ENCODE measurements at regions not wholly inside any gene's neighbourhood (a gene's known extent, or its start where the extent isn't known, plus 50 kb on each side); places are given as distances from the start of the nearest gene placed in this dataset.

- Histone ChIP-seq H3K4me3 (no peak overlapping the region), H3K9me3 (ENCODE audit: insufficient read depth, low read depth) (peaks cover 16% of the 10 kb centered on the region), H3K27me3 (ENCODE audit: insufficient read depth, low read depth) (no peaks in the 10 kb centered on the region), H2AFZ (no peak overlapping the region), H3K4me1 (replicated peaks; ENCODE audit: insufficient read depth) (no peaks in the 10 kb centered on the region), H3K36me3 (ENCODE audit: low read depth) (0 out of 2 replicates have a peak, but pooled peaks cover 5% of the 10 kb centered on the region), H4K20me1 (ENCODE audit: insufficient read depth) (no peaks in the 10 kb centered on the region), H3K4me2 (no peak overlapping the region), H3K27ac (no peak overlapping the region), H3K9me2 (ENCODE audit: insufficient read depth) (no peaks in the 10 kb centered on the region), H3K79me2 (ENCODE audit: low read depth) (no peaks in the 10 kb centered on the region), H3F3A (ENCODE audit: insufficient read depth, low read depth) (no peaks in the 10 kb centered on the region)
- ChIA-PET POLR2A (ENCODE audit: unreplicated experiment) (no interaction called here), CTCF (no interaction called here)
- TF ChIP-seq CTCF (conservative IDR thresholded peaks at IDR 0.05) (no peak), EZH2 (IDR thresholded peaks at IDR 0.05; ENCODE audit: low read depth) (no peak)
- intact Hi-C loops (cut with micrococcal nuclease; ENCODE audit: unreplicated experiment) = no loop called here
- no TSS peak for BruUV-seq (replicated peaks)
- DNase-seq = no peak
Observed at GRCh38 chr1:221939607-221940006, 197.7 kb upstream of the DUSP10 start.

GRCh38 chr1:221937155-221937953 is 195.5 kb upstream of the DUSP10 start:
- no peaks in the 10 kb centered on the region for H3F3A ChIP-seq (ENCODE audit: insufficient read depth, low read depth)
- no peak overlapping the region for H3K27ac ChIP-seq
- H3K36me3 ChIP-seq (ENCODE audit: low read depth) = no peaks in the 10 kb centered on the region
- no peak overlapping the region for H3K4me3 ChIP-seq
- H3K4me1 ChIP-seq (replicated peaks; ENCODE audit: insufficient read depth) = no peaks in the 10 kb centered on the region
- H4K20me1 ChIP-seq (ENCODE audit: insufficient read depth) = no peaks in the 10 kb centered on the region
- no peaks in the 10 kb centered on the region for H3K9me2 ChIP-seq (ENCODE audit: insufficient read depth)
- POLR2A ChIA-PET (ENCODE audit: unreplicated experiment) = interaction anchor here (0.6 kb wide), 2 partner anchors 145 to 1164 kb away, joined by 3 read pairs; no protein-coding TSS in a partner anchor
- no peak for DNase-seq
- no peak overlapping the region for H2AFZ ChIP-seq
- no TSS peak for BruUV-seq (replicated peaks)
- no peaks in the 10 kb centered on the region for H3K79me2 ChIP-seq (ENCODE audit: low read depth)
- intact Hi-C loops (cut with micrococcal nuclease; ENCODE audit: unreplicated experiment) = no loop called here
- no peaks in the 10 kb centered on the region for H3K27me3 ChIP-seq (ENCODE audit: insufficient read depth, low read depth)
- peaks cover 7% of the 10 kb centered on the region for H3K9me3 ChIP-seq (ENCODE audit: insufficient read depth, low read depth)
- no peak overlapping the region for H3K4me2 ChIP-seq
- CTCF ChIA-PET = no interaction called here
- TF ChIP-seq EZH2 (IDR thresholded peaks at IDR 0.05; ENCODE audit: low read depth) = no peak
- TF ChIP-seq CTCF (conservative IDR thresholded peaks at IDR 0.05) = no peak

- no peaks in the 10 kb centered on the region for H4K20me1 ChIP-seq (ENCODE audit: insufficient read depth)
- ChIA-PET POLR2A (ENCODE audit: unreplicated experiment) (no interaction called here), CTCF (no interaction called here)
- H3K9me2 ChIP-seq (ENCODE audit: insufficient read depth) = no peaks in the 10 kb centered on the region
- DNase-seq = no peak
- no peak overlapping the region for H3K27ac ChIP-seq
- peaks cover 7% of the 10 kb centered on the region; the same call in 1 of the 2 replicates for H3K9me3 ChIP-seq (ENCODE audit: insufficient read depth, low read depth)
- H3K4me3 ChIP-seq = no peak overlapping the region
- no peaks in the 10 kb centered on the region for H3K79me2 ChIP-seq (ENCODE audit: low read depth)
- intact Hi-C loops (cut with micrococcal nuclease; ENCODE audit: unreplicated experiment) = no loop called here
- H3K27me3 ChIP-seq (ENCODE audit: insufficient read depth, low read depth) = no peaks in the 10 kb centered on the region
- no TSS peak for BruUV-seq (replicated peaks)
- no peak overlapping the region for H3K4me2 ChIP-seq
- no peaks in the 10 kb centered on the region for H3K36me3 ChIP-seq (ENCODE audit: low read depth)
- no peaks in the 10 kb centered on the region for H3F3A ChIP-seq (ENCODE audit: insufficient read depth, low read depth)
- TF ChIP-seq EZH2 (IDR thresholded peaks at IDR 0.05; ENCODE audit: low read depth) = no peak
- no peak for TF ChIP-seq CTCF (conservative IDR thresholded peaks at IDR 0.05)
- no peaks in the 10 kb centered on the region for H3K4me1 ChIP-seq (replicated peaks; ENCODE audit: insufficient read depth)
- no peak overlapping the region for H2AFZ ChIP-seq
Observed at GRCh38 chr1:221933814-221934213, 191.9 kb upstream of the DUSP10 start.

Data from PC-9 (cell line).